GM10248 (cell line): ENCODE measurements at regions not wholly inside any gene's neighbourhood (a gene's known extent, or its start where the extent isn't known, plus 50 kb on each side); places are given as distances from the start of the nearest gene placed in this dataset.
A peak's percentile ranks its signal among the peaks of the same experiment; 100 is the strongest.

ENCODE experiments used
- CTCF ChIA-PET: fragments of 300-600 bp; sonication (Branson Sonifier 250); formaldehyde crosslinking; extraction: SDS; loops from one replicate; lab custom pipeline; 2021; ENCODE audit warnings: antibody characterized with exemption; lab: Yijun Ruan, JAX
- POLR2A ChIA-PET: fragments of 350-650 bp; sonication (Branson Sonifier 250); formaldehyde crosslinking; extraction: SDS; loops from one replicate; lab custom pipeline; 2020; ENCODE audit warnings: antibody characterized with exemption; lab: Yijun Ruan, JAX
- DNase-seq: peaks from one replicate; pipeline ENCODE4 v3.0.0; 2012; ENCODE audit errors: extremely low spot score
- TF ChIP-seq, protein P1 (sequence below): IDR thresholded peaks from 2 replicates; pipeline ENCODE4 v1.5.1; 2012; ENCODE audit warnings: mild to moderate bottlenecking, low read depth; ENCODE audit errors: extremely low read depth, missing control alignments, control extremely low read depth

DNA sequence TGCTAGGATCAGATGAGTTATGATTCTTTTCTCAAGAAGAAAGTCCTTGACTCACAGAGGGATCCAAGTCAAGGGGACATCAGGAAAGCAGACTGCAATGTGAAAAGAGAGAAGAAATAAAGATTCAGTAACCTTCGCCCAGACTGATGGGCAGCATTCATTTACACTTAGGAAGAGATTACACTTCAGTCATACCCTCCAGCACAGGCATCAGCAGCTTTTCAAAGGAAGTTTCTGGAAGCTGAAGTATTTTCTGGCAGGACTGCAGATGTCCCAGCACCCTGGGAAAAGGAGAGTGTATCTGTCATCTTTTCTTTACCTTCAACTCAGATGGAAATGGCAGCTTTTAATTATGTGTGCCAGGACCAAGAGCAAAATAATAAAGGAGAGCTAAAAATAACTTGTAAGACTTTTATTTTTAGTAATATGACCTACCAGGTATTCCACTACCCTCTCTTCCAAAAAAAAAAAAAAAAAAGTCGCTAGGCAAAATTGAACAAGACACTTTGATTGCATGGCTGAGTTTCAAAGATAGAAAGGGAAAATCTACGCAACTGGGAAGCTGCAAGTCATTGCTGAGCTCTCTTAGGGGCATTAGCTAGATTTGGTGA lies 712.1 kb downstream of the EPM2A start:
- ChIA-PET CTCF (interaction anchor here (1.0 kb wide), 1 partner anchor 438 kb away, joined by 3 read pairs; no protein-coding TSS in a partner anchor), POLR2A (interaction anchor here (0.7 kb wide), 1 partner anchor 113 kb away, joined by 5 read pairs; no protein-coding TSS in a partner anchor)
- TF ChIP-seq, protein P1, sequence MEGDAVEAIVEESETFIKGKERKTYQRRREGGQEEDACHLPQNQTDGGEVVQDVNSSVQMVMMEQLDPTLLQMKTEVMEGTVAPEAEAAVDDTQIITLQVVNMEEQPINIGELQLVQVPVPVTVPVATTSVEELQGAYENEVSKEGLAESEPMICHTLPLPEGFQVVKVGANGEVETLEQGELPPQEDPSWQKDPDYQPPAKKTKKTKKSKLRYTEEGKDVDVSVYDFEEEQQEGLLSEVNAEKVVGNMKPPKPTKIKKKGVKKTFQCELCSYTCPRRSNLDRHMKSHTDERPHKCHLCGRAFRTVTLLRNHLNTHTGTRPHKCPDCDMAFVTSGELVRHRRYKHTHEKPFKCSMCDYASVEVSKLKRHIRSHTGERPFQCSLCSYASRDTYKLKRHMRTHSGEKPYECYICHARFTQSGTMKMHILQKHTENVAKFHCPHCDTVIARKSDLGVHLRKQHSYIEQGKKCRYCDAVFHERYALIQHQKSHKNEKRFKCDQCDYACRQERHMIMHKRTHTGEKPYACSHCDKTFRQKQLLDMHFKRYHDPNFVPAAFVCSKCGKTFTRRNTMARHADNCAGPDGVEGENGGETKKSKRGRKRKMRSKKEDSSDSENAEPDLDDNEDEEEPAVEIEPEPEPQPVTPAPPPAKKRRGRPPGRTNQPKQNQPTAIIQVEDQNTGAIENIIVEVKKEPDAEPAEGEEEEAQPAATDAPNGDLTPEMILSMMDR = no peak
- no peak for DNase-seq

DNA sequence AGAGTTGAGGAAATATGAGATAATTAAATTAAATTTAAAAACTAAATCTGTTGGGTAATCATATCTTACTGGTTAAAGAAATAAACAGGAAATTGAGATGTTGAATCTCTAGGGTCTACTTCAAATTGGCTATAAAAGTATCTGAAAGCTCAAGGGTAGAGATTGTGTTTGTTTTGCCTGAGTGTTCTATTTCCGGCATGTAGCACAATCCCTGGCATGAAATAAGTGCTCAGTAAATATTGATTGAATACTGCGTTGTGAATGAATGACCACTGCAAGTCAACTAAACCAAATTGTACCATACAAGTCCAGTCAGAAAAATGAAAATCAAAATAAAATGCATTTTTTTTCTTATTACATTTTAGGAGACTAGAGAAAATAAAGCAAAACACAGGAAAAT lies 709.8 kb downstream of the EPM2A start:
- DNase-seq = no peak
- CTCF ChIA-PET = interaction anchor here (1.3 to 3.0 kb wide), 2 partner anchors 16 to 22 kb away, joined by 3 to 9 read pairs; no protein-coding TSS in a partner anchor
- POLR2A ChIA-PET = no interaction called here
- TF ChIP-seq, protein P1 = no peak

DNA sequence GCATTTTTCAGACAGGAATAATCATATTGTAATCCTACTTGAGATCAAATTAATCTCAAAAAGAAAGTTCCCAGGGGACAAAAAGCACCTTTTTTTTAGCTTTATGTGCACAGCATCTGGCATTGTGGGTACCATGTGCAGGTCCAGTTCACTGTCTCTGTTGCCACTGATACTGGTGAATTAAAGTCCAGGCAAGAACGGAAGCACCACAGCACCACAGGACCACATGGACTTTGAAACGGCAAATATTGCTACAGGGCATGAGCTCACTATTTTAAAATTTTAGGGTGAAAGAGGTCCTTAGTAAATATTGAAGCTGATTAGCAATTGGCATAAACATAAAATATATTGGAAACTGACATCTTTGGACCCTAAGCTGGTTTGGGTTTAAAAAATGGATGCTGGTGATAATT lies 709.0 kb downstream of the EPM2A start:
- TF ChIP-seq, protein P1 = no peak
- no peak for DNase-seq
- CTCF ChIA-PET = interaction anchor here (3.0 kb wide), 1 partner anchor 17 kb away, joined by 9 read pairs; no protein-coding TSS in a partner anchor
- POLR2A ChIA-PET = no interaction called here

DNA sequence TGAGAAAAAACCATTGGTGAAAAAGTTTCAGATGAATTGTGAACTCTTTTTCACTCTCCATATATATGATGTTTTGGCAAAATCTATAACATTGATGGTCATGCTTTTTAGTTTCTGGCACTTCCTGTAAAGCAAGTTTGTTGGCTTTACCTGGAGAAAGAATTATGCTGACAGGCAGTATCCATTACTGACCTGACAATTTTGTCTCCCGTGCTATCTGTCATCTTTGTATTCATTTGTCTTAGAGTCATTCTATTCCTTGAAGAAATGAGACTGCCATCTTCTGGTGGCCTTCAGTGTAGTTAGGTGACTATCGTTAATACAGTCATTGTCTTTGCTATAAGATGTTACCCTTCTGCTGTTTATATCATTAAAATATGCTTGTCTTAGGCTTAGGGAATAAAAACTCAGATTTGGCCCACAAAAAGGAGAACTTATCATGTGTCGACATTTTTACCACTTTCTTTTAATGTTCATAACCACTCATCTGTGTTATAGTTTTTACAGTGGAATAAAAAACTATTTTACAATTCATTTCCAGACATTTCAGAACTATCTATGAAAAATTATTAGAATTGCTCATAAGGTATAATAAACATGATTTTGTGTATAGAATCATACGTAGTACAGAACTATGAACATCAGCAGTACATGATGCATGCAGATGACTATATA lies 707.0 kb downstream of the EPM2A start:
- TF ChIP-seq, protein P1 = peak; percentile 52
- POLR2A ChIA-PET = no interaction called here
- peak; percentile 31 for DNase-seq
- CTCF ChIA-PET = interaction anchor here (3.0 kb wide), 1 partner anchor 19 kb away, joined by 9 read pairs; no protein-coding TSS in a partner anchor

DNA sequence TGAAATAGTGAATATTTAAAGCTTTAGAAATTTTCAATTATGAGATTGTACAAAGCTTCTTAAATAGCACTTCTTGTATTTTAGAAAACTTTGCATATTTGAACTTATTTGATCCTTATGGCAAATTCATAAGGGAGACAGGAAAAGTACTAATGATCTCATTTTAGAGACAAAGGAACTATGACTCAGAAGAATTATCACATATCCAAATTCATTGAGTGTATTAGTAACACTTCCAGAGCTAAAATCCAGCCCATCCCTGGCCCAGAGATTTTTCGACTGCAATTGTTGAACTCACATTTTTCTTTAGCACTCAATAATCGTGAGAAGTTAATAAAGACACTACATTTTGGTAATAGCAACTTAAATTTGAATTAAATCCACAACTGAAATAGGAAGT lies 704.3 kb downstream of the EPM2A start:
- no peak for DNase-seq
- TF ChIP-seq, protein P1 = no peak
- POLR2A ChIA-PET = no interaction called here
- CTCF ChIA-PET = interaction anchor here (1.1 kb wide), 1 partner anchor 28 kb away, joined by 3 read pairs; no protein-coding TSS in a partner anchor

DNA sequence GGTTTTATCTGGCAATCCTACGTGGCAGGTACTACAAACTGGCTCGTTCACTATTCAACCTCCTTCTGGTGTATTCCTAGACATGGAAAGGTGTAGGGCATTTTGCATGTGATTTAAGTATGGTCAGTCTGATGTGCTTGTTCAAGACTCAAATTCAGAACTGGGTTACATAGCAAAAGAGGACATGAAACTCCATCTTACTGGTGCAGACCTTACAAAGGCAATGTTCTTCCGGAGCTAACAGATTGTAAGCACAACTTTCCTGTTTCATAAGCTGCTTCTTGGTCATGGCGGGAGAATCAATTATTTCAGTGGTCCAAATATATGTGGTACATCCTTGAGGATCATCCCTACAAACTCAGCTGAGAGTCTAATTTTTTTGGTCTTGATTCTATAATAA lies 703.4 kb downstream of the EPM2A start:
- TF ChIP-seq, protein P1 = no peak
- ChIA-PET CTCF (interaction anchor here (0.8 to 1.8 kb wide), 3 partner anchors 11 to 29 kb away, joined by 3 to 4 read pairs (median 4); no protein-coding TSS in a partner anchor), POLR2A (no interaction called here)
- no peak for DNase-seq
